Brain microvascular endothelial cell (primary cell): ENCODE measurements at regions not wholly inside any gene's neighbourhood (a gene's known extent, or its start where the extent isn't known, plus 50 kb on each side); places are given as distances from the start of the nearest gene placed in this dataset.

Experiments used
- DNase-seq: peaks from one replicate; pipeline ENCODE4 v3.0.0-alpha.2; 2020
- H3K27ac ChIP-seq: fragments of 250-450 bp; sonication (Bioruptor Pico); 2 replicates; pipeline ENCODE4 v1.5.1; 2020; ENCODE audit warnings: mild to moderate bottlenecking, moderate library complexity
- H3K27me3 ChIP-seq: fragments of 250-450 bp; sonication (Bioruptor Pico); replicated peaks from 2 replicates; pipeline ENCODE4 v1.5.1; 2020; ENCODE audit warnings: mild to moderate bottlenecking
- H3K36me3 ChIP-seq: fragments of 250-450 bp; sonication (Bioruptor Pico); replicated peaks from 2 replicates; pipeline ENCODE4 v1.5.1; 2020; ENCODE audit warnings: mild to moderate bottlenecking
- H3K4me3 ChIP-seq: 2 replicates; pipeline ENCODE4 v1.5.1; 2011; ENCODE audit warnings: low read depth, mild to moderate bottlenecking, control low read depth, low read length, moderate library complexity
- CTCF ChIP-seq: IDR thresholded peaks from 2 replicates; pipeline ENCODE4 v1.5.1; 2011; ENCODE audit warnings: low read depth, mild to moderate bottlenecking, moderate library complexity, low read length, control low read depth, inconsistent platforms; ENCODE audit errors: missing control alignments
- in situ Hi-C: cut with HindIII; loops from 2 replicates; pipeline ENCODE4 v1.10.0; 2017; ENCODE audit warnings: low sequenced_read_pairs, low pct_ligation_motif_present

DNA sequence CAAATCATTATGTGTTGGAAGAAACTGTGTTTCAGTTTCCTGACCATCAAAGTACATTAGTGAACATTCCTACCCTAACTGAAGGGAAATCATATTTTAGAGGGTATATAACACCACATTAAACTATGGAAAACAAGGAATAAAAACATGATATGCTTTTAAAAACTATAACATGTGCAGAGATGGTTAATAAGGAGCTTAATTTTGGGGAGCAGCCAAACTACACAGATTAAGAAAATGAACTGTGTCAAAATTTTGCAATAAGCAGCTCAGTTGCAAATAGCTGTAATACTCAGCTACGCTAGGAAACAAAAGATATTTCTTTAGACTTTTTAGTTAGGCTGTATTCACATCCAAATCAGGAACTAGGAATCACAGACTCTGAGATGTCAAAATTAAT is 1115.7 kb upstream of the CELF2 start:
- in situ Hi-C loops = no loop called here

GRCh38 chr10:9910446-9910845 is 1107.2 kb upstream of the CELF2 start:
- in situ Hi-C loops = no loop called here
- TF ChIP-seq CTCF = no peak

More for the DNA sequence above, 1115.7 kb upstream of the CELF2 start:
- TF ChIP-seq CTCF = no peak
- Histone ChIP-seq H3K27ac (no peak overlapping the region), H3K27me3 (no peaks in the 10 kb centered on the region), H3K4me3 (no peak overlapping the region), H3K36me3 (no peaks in the 10 kb centered on the region)
- DNase-seq = no peak

GRCh38 chr10:9911488-9911887 is 1106.2 kb upstream of the CELF2 start:
- no peak for TF ChIP-seq CTCF
- no peak for DNase-seq
- H3K36me3 ChIP-seq = no peaks in the 10 kb centered on the region
- H3K4me3 ChIP-seq = no peak overlapping the region
- in situ Hi-C loops = no loop called here
- H3K27ac ChIP-seq = no peak overlapping the region
- H3K27me3 ChIP-seq = no peaks in the 10 kb centered on the region

More at GRCh38 chr10:9910446-9910845, 1107.2 kb upstream of the CELF2 start:
- Histone ChIP-seq H3K4me3 (no peak overlapping the region), H3K27me3 (no peaks in the 10 kb centered on the region), H3K27ac (no peak overlapping the region), H3K36me3 (no peaks in the 10 kb centered on the region)
- no peak for DNase-seq

DNA sequence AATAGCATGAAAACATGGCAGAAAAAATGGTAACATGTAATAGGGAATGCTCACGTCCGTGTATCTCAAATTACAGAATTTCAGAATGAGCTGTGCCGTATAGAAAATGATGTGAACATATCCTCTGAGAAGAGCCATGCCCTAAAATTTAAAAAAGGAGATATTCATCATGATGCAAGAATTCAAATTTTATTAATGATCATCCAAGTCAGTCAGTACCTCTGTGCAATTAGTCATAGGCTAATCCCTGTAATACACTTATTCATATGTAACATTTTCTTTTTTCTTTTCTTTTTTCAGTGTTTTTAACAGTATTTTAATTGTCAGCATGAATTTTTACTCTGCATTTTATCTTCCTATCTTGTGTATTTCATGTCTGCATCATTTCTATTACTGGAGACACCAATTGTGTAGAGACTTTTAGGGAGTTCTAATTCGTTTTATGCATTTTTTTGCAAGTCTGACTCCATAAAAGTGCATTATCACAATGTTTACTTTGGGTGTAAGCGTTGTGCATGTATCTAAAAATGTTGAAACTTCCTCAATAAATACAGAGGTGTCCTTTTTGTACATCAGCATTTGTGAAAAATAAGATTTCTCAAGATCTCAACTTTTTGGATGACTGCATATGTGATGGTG is 1103.7 kb upstream of the CELF2 start:
- no peak overlapping the region for H3K27ac ChIP-seq
- DNase-seq = no peak
- in situ Hi-C loops = no loop called here
- H3K27me3 ChIP-seq = no peaks in the 10 kb centered on the region
- H3K4me3 ChIP-seq = no peak overlapping the region
- H3K36me3 ChIP-seq = no peaks in the 10 kb centered on the region
- TF ChIP-seq CTCF = no peak

DNA sequence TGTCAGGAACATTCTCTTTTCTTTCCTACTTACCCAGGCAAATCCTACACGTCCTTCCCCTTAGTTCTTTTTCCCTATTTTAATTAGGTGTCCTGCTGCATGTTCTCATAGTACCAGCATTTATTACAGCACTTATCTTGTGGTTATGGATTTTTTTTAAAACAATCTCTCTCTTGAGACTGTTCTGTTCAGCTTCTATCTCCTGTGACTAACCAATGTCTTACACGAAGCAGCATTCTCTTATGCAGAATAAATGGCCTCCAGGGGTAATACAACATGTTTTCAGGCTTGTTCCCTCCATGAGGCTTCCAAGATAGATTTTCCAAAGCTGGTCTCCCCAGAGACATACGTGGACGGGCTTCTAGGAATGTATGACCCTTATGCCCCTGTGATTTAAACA is 1096.1 kb upstream of the CELF2 start:
- Histone ChIP-seq H3K27me3 (no peaks in the 10 kb centered on the region), H3K27ac (no peak overlapping the region), H3K36me3 (no peaks in the 10 kb centered on the region), H3K4me3 (no peak overlapping the region)
- no peak for DNase-seq
- no peak for TF ChIP-seq CTCF
- in situ Hi-C loops = no loop called here

DNA sequence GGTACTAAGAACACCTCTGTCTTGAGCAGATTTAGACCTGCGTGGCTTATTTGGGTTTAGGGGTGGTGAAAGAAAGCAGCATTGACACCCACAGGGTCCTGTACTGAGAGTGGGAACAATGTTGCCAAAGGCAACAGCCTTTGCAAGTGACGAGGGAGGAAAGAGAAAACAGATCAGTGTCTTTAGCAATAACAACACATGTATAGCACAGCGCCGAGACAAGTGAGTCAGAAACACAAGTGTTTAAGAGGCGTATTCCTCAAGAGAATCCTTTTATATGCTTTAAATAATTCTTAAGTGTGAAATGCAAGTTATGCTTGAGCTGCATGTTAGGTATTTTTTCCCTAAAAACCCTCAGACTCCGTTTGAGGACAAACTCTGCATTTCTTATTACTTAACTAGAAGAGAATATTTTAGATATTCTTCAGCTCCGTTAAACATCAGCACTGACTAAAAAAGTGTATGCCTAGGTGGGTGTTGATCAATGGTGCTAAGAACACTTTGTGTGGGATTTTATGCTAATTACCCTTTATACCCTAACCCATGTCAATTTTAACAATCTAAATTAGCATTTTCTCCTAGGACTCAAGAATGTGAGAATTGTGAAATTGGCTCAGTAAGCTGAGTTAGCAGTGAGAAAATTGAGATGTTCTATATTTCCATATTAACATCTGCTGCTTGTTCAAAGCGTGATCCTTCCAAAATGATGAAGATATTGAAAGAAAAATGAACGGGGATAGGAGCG is 1095.4 kb upstream of the CELF2 start:
- DNase-seq = no peak
- in situ Hi-C loops = no loop called here
- Histone ChIP-seq H3K4me3 (no peak overlapping the region), H3K36me3 (no peaks in the 10 kb centered on the region), H3K27me3 (no peaks in the 10 kb centered on the region), H3K27ac (no peak overlapping the region)
- TF ChIP-seq CTCF = no peak
